Gastrocnemius medialis (tissue), 4 donors: ENCODE measurements at regions not wholly inside any gene's neighbourhood (a gene's known extent, or its start where the extent isn't known, plus 50 kb on each side); places are given as distances from the start of the nearest gene placed in this dataset.

ENCODE experiments used
- POLR2A ChIP-seq, 2 donors: fragments of 450-650 bp; IDR thresholded peaks; one replicate each; pipeline ENCODE4 v1.6.1; 2017; ENCODE audit warnings: antibody characterized with exemption in 2 of 2, mild to moderate bottlenecking in 2 of 2, moderate library complexity in 2 of 2
- TF ChIP-seq, protein P1 (sequence below), 5 experiments: fragments of 450-650 bp in 3 of 5; fragments of 200-600 bp in 2 of 5; sonication (generic) in 2 of 5; IDR thresholded peaks in 4 of 5; conservative IDR thresholded peaks in 1 of 5; 1 replicate in 4 of 5; 2 replicates in 1 of 5; pipeline ENCODE4 v1.5.1; 2016 to 2019; ENCODE audit warnings: antibody characterized with exemption in 5 of 5, mild to moderate bottlenecking in 3 of 5, moderate library complexity in 3 of 5

DNA sequence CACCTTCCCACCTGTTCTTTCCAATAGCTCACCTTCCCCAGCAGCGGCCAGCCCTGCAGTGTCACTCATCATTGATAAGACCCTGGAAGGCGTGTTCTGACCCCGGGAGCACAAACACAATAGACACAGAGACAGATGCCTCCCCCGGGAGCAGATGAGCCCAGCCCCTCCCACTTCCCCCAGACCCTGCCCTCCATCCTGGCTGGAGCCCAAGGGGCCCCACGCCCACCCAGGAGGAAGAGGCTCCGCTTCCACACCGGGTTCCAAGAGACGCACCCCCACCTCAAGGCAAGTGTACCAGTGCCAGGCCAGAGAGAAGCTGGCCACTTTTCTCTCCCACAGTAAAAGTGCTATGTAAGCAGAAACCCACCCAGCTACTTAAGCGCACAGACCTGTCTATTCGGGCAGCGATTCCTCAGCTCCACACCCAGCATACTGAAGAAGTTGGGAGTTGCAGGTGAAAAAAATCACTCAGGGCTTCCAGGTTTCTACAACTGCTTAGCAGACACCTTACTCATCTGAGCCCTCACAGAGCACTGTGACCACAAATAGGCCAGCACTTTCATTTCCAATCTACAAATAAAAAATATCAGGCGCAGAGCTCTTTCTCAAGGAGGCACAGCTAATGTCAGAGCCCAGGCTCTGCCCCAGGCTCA lies 93.4 kb upstream of the NXT1 start:
- no peak for TF ChIP-seq POLR2A (IDR thresholded peaks at IDR 0.05)
- TF ChIP-seq, protein P1, sequence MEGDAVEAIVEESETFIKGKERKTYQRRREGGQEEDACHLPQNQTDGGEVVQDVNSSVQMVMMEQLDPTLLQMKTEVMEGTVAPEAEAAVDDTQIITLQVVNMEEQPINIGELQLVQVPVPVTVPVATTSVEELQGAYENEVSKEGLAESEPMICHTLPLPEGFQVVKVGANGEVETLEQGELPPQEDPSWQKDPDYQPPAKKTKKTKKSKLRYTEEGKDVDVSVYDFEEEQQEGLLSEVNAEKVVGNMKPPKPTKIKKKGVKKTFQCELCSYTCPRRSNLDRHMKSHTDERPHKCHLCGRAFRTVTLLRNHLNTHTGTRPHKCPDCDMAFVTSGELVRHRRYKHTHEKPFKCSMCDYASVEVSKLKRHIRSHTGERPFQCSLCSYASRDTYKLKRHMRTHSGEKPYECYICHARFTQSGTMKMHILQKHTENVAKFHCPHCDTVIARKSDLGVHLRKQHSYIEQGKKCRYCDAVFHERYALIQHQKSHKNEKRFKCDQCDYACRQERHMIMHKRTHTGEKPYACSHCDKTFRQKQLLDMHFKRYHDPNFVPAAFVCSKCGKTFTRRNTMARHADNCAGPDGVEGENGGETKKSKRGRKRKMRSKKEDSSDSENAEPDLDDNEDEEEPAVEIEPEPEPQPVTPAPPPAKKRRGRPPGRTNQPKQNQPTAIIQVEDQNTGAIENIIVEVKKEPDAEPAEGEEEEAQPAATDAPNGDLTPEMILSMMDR (IDR thresholded peaks at IDR 0.05 in 4 of 5, conservative IDR thresholded peaks at IDR 0.05 in 1 of 5) = no peak
